ENCODE measurements at regions not wholly inside any gene's neighbourhood (a gene's known extent, or its start where the extent isn't known, plus 50 kb on each side); places are given as distances from the start of the nearest gene placed in this dataset.
A peak's percentile ranks its signal among the peaks of the same experiment; 100 is the strongest.

DNA sequence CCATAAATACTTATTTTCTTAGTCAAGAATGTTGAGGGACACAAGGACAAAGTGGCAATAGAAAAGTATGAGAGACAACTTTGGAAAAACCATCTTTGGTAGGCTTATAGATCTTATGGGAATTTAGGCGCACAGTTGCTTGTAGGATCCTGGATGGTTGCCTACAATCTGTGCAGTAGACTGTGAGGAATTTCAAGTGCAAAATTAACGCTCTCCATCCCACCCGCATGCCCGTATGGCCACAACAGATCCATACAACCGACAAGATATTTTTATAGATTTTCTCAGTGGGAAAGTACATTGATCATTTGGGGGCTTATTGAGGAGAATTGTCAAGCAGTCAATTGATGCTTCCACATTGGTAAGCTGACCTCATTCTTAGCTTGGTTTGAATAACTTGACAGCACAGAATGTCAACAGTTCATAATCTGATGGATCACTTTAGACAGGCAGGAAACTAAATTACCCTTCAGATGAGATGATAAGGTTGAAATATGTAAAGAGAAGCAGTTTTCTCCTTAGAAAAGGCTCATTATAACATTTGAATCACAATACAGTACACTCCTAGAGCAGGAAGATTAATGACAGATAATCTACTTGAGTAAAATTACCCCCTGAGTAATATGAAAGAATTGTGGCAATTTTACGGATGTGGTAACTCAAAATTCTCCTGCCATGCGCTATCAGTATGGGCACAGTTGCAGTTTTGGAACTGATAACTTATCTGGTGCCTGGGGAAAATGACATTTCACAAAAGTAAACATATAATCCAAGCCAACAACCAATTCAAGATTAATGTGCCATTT, 479.7 kb downstream of the KIF20B start:
- H3K9me2 ChIP-seq (replicated peaks; ENCODE audit: low read length): no peaks in the 10 kb centered on the region
- ChIA-PET POLR2A (ENCODE audit: unreplicated experiment) (no interaction called here), CTCF (no interaction called here)
- no peaks in the 10 kb centered on the region for H4K20me1 ChIP-seq (ENCODE audit: low read length)
- intact Hi-C loops (cut with micrococcal nuclease): no loop called here
- no peaks in the 10 kb centered on the region for H3F3A ChIP-seq (ENCODE audit: low read length, unreplicated experiment)
- no peak overlapping the region for H2AFZ ChIP-seq (ENCODE audit: low read length)
- H3K27me3 ChIP-seq (ENCODE audit: low read length): no peaks in the 10 kb centered on the region
- ATAC-seq (no peak), DNase-seq (no peak)
- H3K9ac ChIP-seq (ENCODE audit: low read length): no peak overlapping the region
- no peak overlapping the region for H3K4me3 ChIP-seq (ENCODE audit: low read length)
- TF ChIP-seq, protein P1, sequence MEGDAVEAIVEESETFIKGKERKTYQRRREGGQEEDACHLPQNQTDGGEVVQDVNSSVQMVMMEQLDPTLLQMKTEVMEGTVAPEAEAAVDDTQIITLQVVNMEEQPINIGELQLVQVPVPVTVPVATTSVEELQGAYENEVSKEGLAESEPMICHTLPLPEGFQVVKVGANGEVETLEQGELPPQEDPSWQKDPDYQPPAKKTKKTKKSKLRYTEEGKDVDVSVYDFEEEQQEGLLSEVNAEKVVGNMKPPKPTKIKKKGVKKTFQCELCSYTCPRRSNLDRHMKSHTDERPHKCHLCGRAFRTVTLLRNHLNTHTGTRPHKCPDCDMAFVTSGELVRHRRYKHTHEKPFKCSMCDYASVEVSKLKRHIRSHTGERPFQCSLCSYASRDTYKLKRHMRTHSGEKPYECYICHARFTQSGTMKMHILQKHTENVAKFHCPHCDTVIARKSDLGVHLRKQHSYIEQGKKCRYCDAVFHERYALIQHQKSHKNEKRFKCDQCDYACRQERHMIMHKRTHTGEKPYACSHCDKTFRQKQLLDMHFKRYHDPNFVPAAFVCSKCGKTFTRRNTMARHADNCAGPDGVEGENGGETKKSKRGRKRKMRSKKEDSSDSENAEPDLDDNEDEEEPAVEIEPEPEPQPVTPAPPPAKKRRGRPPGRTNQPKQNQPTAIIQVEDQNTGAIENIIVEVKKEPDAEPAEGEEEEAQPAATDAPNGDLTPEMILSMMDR (conservative IDR thresholded peaks at IDR 0.05; ENCODE audit: low read depth, low read length): no peak
- TF ChIP-seq EZH2phosphoT487 (IDR thresholded peaks at IDR 0.05; ENCODE audit: borderline replicate concordance, low read length): no peak
- no peak for TF ChIP-seq EZH2 (IDR thresholded peaks at IDR 0.05; ENCODE audit: low read length, unreplicated experiment)
- H3K79me2 ChIP-seq (ENCODE audit: low read length): no peaks in the 10 kb centered on the region
- H3K27ac ChIP-seq (ENCODE audit: low read length): no peak overlapping the region
- no peak overlapping the region for H3K4me2 ChIP-seq (ENCODE audit: low read length)
- H3K4me1 ChIP-seq (ENCODE audit: insufficient read depth, low read length): peaks cover 12% of the 10 kb centered on the region; the same call in 1 of the 2 replicates
- no peaks in the 10 kb centered on the region for H3K36me3 ChIP-seq (ENCODE audit: low read depth, low read length)
- BruUV-seq (replicated peaks): no TSS peak
- no peaks in the 10 kb centered on the region for H3K9me3 ChIP-seq (ENCODE audit: low read length)

DNA sequence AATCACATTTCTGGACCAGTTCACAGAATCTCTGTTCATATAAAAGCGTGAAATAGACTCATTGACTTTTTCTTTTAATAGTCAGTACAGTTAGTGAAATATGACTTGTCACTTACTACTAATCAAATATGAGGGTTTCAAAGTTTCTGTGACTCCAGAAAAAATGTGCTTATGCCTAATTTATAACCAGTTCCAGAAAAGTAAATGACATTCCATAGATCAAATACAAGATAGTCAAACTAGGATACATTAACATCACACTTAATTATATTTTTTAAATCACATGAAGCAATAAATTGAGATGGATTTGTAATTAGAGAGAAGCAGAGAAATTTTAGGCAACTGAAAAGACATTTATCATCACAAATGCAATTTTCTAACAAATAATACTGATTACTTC, 491.4 kb downstream of the KIF20B start:
- no peak for DNase-seq
- Histone ChIP-seq H3K4me2 (ENCODE audit: low read length) (no peak overlapping the region), H3K4me1 (ENCODE audit: insufficient read depth, low read length) (peaks cover 9% of the 10 kb centered on the region; the same call in 1 of the 2 replicates), H3K4me3 (ENCODE audit: low read length) (no peak overlapping the region), H3K9me2 (replicated peaks; ENCODE audit: low read length) (no peaks in the 10 kb centered on the region), H4K20me1 (ENCODE audit: low read length) (no peaks in the 10 kb centered on the region), H3K27me3 (ENCODE audit: low read length) (no peaks in the 10 kb centered on the region), H3F3A (ENCODE audit: low read length, unreplicated experiment) (no peaks in the 10 kb centered on the region), H3K9ac (ENCODE audit: low read length) (no peak overlapping the region), H3K79me2 (ENCODE audit: low read length) (no peaks in the 10 kb centered on the region), H3K9me3 (ENCODE audit: low read length) (no peaks in the 10 kb centered on the region), H2AFZ (ENCODE audit: low read length) (no peak overlapping the region), H3K27ac (ENCODE audit: low read length) (no peak overlapping the region), H3K36me3 (ENCODE audit: low read depth, low read length) (no peaks in the 10 kb centered on the region)
- intact Hi-C loops (cut with micrococcal nuclease): no loop called here
- POLR2A ChIA-PET (ENCODE audit: unreplicated experiment): no interaction called here
- CTCF ChIA-PET: no interaction called here
- BruUV-seq (replicated peaks): no TSS peak
- ATAC-seq: no peak
- TF ChIP-seq EZH2phosphoT487 (IDR thresholded peaks at IDR 0.05; ENCODE audit: borderline replicate concordance, low read length): no peak

DNA sequence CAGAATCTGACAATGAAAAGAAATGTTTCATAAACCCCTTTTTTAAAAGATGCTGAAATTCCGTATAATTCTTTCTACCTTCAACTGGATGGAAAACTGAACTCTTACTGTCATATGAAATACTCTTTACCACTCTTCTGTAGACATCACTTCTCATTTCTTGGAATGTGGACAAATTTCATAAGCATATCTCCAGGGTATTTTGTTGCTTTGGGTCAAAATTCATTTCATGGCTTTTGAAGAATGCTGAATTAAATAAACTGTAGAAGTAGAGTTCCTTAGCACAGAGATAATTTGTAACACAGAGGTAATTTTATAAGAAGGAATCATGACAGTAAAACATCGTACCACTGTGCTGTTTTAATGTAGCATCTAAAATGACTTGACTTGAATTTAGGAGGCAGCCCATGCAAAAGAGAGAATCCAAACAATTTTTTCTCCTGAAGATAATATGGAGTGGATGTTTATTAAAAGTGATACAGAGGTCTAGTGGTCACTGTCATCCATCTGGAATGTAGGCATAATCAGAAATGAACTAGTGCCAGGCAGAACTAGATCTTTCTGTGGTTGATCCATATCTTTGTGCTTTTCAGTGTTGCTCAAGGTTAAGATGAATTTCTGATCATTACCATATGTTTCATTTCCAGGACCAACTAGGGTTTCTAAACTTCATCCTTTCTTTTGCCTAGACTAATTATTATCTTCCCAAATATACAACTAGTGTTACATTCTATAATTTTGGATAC, 492.0 kb downstream of the KIF20B start:
- DNase-seq (peak; percentile 41), ATAC-seq (no peak)
- no peaks in the 10 kb centered on the region for H4K20me1 ChIP-seq (ENCODE audit: low read length)
- ChIA-PET CTCF (no interaction called here), POLR2A (ENCODE audit: unreplicated experiment) (no interaction called here)
- H3K27ac ChIP-seq (ENCODE audit: low read length): no peak overlapping the region
- H3K9me3 ChIP-seq (ENCODE audit: low read length): no peaks in the 10 kb centered on the region
- H3K36me3 ChIP-seq (ENCODE audit: low read depth, low read length): no peaks in the 10 kb centered on the region
- no peak for TF ChIP-seq EZH2 (IDR thresholded peaks at IDR 0.05; ENCODE audit: low read length, unreplicated experiment)
- no peak for TF ChIP-seq EZH2phosphoT487 (IDR thresholded peaks at IDR 0.05; ENCODE audit: borderline replicate concordance, low read length)
- TF ChIP-seq, protein P1 (conservative IDR thresholded peaks at IDR 0.05; ENCODE audit: low read depth, low read length): no peak
- BruUV-seq (replicated peaks): no TSS peak
- no peak overlapping the region for H2AFZ ChIP-seq (ENCODE audit: low read length)
- no peak overlapping the region for H3K4me2 ChIP-seq (ENCODE audit: low read length)
- no peaks in the 10 kb centered on the region for H3K9me2 ChIP-seq (replicated peaks; ENCODE audit: low read length)
- H3F3A ChIP-seq (ENCODE audit: low read length, unreplicated experiment): no peaks in the 10 kb centered on the region
- intact Hi-C loops (cut with micrococcal nuclease): no loop called here
- H3K27me3 ChIP-seq (ENCODE audit: low read length): no peaks in the 10 kb centered on the region
- H3K79me2 ChIP-seq (ENCODE audit: low read length): no peaks in the 10 kb centered on the region
- no peak overlapping the region for H3K4me3 ChIP-seq (ENCODE audit: low read length)
- H3K9ac ChIP-seq (ENCODE audit: low read length): no peak overlapping the region
- peaks cover 15% of the 10 kb centered on the region for H3K4me1 ChIP-seq (ENCODE audit: insufficient read depth, low read length)
